ENCODE measurements at regions not wholly inside any gene's neighbourhood (a gene's known extent, or its start where the extent isn't known, plus 50 kb on each side); places are given as distances from the start of the nearest gene placed in this dataset.
"Not testable (repeated sequence)": the region's sequence is repeated elsewhere in the genome, so short reads cannot be mapped to it uniquely, and the experiment has no call there.

DNA sequence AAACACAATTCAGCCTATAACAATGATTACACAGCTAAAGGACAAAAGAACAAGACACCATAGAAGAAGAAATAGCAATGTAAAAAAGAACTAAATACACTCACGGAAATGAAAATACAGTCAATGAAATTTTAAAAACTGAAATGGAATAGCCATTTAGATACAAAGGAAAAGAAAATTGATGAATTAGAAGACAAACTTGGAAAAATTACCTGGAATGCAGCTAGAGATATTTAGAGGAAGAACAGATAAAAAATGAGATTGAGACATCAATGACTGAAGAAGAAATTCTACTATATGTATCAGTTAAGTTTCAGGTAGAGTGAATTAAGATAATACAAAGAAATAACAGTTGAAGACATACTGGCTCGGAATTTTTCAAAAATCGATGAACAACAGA is 430.4 kb upstream of the NR5A2 start:
- Histone ChIP-seq H3K27ac (ENCODE audit: low read depth, low read length) (no peak overlapping the region), H3K36me3 (ENCODE audit: insufficient read depth, low read length) (no peaks in the 10 kb centered on the region), H3K4me1 (ENCODE audit: insufficient read depth, low read length) (no peaks in the 10 kb centered on the region), H3K9me3 (ENCODE audit: low read length) (no peaks in the 10 kb centered on the region), H3K4me3 (ENCODE audit: low read length) (no peak overlapping the region), H3K27me3 (ENCODE audit: insufficient read depth, low read length, poor library complexity, severe bottlenecking) (no peaks in the 10 kb centered on the region)
- peaks cover 3 to 7% (median 5%) of the 10 kb centered on the region in 5 donors for H3K9me3 Mint-ChIP-seq
- no peaks in the 10 kb centered on the region for H3K36me3 Mint-ChIP-seq
- H3K27me3 Mint-ChIP-seq = peaks cover 8 to 29% of the 10 kb centered on the region in 2 donors
- H3K27ac Mint-ChIP-seq = no peak overlapping the region
- ChIA-PET POLR2A (no interaction called here), CTCF (no interaction called here)
- no peak overlapping the region for H3K4me3 Mint-ChIP-seq
- DNase-seq = no peak
- no peaks in the 10 kb centered on the region for H3K4me1 Mint-ChIP-seq

DNA sequence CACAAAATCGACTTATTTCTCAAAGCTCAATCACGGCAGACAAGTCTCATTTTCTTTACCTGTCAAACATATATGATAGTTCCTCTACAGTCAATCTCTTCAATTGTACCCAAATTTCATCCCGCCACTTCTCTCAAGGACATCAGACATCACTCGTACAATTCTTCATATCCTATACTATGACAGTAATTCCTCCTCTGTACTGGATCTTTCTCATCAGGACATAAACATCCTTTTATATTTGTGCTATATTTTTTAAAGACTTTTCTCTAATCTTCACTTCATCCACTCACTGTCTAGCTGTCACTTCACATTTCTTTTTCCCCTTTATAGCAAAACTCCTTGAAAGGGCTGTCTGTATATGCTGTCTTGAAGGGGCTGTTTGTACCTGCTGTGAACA is 419.1 kb upstream of the NR5A2 start:
- CTCF ChIA-PET = no interaction called here
- Mint-ChIP-seq H3K4me1 (no peaks in the 10 kb centered on the region), H3K27me3 (peaks cover 0 to 4% of the 10 kb centered on the region in 2 donors), H3K27ac (no peak overlapping the region), H3K36me3 (no peaks in the 10 kb centered on the region), H3K4me3 (no peak overlapping the region), H3K9me3 (peaks cover 0 to 7% (median 0%) of the 10 kb centered on the region in 5 donors)
- Histone ChIP-seq H3K4me1 (ENCODE audit: insufficient read depth, low read length) (no peaks in the 10 kb centered on the region), H3K27me3 (ENCODE audit: insufficient read depth, low read length, poor library complexity, severe bottlenecking) (no peaks in the 10 kb centered on the region), H3K27ac (ENCODE audit: low read depth, low read length) (no peak overlapping the region), H3K9me3 (ENCODE audit: low read length) (no peaks in the 10 kb centered on the region), H3K36me3 (ENCODE audit: insufficient read depth, low read length) (no peaks in the 10 kb centered on the region), H3K4me3 (ENCODE audit: low read length) (no peak overlapping the region)
- DNase-seq = no peak
- POLR2A ChIA-PET = no interaction called here

GRCh38 chr1:199612976-199613774 is 414.3 kb upstream of the NR5A2 start:
- H3K27me3 Mint-ChIP-seq = peaks cover 0 to 8% of the 10 kb centered on the region in 2 donors
- no peaks in the 10 kb centered on the region for H3K9me3 Mint-ChIP-seq
- H3K27ac Mint-ChIP-seq = no peak overlapping the region
- no peaks in the 10 kb centered on the region for H3K27me3 ChIP-seq (ENCODE audit: insufficient read depth, low read length, poor library complexity, severe bottlenecking)
- H3K36me3 Mint-ChIP-seq = no peaks in the 10 kb centered on the region
- no peak overlapping the region for H3K4me3 Mint-ChIP-seq
- POLR2A ChIA-PET = no interaction called here
- no peak overlapping the region for H3K27ac ChIP-seq (ENCODE audit: low read depth, low read length)
- no peaks in the 10 kb centered on the region for H3K4me1 ChIP-seq (ENCODE audit: insufficient read depth, low read length)
- H3K4me3 ChIP-seq (ENCODE audit: low read length) = no peak overlapping the region
- CTCF ChIA-PET = interaction anchor here (0.6 kb wide), 1 partner anchor 45 kb away, joined by 3 read pairs; no protein-coding TSS in a partner anchor
- H3K36me3 ChIP-seq (ENCODE audit: insufficient read depth, low read length) = no peaks in the 10 kb centered on the region
- H3K9me3 ChIP-seq (ENCODE audit: low read length) = no peaks in the 10 kb centered on the region
- DNase-seq = no peak
- H3K4me1 Mint-ChIP-seq = no peaks in the 10 kb centered on the region

- Mint-ChIP-seq H3K4me1 (no peaks in the 10 kb centered on the region), H3K36me3 (no peaks in the 10 kb centered on the region), H3K4me3 (no peak overlapping the region), H3K27ac (no peak overlapping the region), H3K27me3 (peaks cover 0 to 8% of the 10 kb centered on the region in 2 donors), H3K9me3 (no peaks in the 10 kb centered on the region)
- ChIA-PET CTCF (no interaction called here), POLR2A (no interaction called here)
- no peak overlapping the region for H3K27ac ChIP-seq (ENCODE audit: low read depth, low read length)
- DNase-seq = no peak
- H3K4me1 ChIP-seq (ENCODE audit: insufficient read depth, low read length) = no peaks in the 10 kb centered on the region
- H3K36me3 ChIP-seq (ENCODE audit: insufficient read depth, low read length) = no peaks in the 10 kb centered on the region
- no peak overlapping the region for H3K4me3 ChIP-seq (ENCODE audit: low read length)
- H3K27me3 ChIP-seq (ENCODE audit: insufficient read depth, low read length, poor library complexity, severe bottlenecking) = no peaks in the 10 kb centered on the region
- no peaks in the 10 kb centered on the region for H3K9me3 ChIP-seq (ENCODE audit: low read length)
These were observed 410.6 kb upstream of the NR5A2 start for GRCh38 chr1:199616947-199617346.

DNA sequence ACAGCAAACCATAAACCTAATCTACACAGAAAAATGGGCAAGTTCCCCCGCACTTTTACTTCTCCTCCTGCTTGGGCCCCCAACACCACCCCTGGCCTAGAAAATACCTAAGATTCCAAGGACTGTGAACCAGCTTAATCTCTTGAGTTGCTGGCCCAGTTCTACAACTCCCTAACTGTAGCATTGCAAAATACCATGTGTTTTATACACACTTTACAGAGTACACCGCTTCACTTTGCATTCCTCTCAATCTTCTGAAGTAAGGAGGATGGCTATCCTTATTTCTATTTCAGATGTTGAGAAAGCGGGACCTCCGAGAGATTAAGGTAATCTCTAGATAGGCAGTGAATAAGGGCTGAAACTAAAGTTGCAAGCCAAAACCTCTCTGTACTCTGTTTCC is 408.3 kb upstream of the NR5A2 start:
- Histone ChIP-seq H3K4me1 (ENCODE audit: insufficient read depth, low read length) (no peaks in the 10 kb centered on the region), H3K9me3 (ENCODE audit: low read length) (no peaks in the 10 kb centered on the region), H3K27ac (ENCODE audit: low read depth, low read length) (no peak overlapping the region), H3K36me3 (ENCODE audit: insufficient read depth, low read length) (no peaks in the 10 kb centered on the region), H3K4me3 (ENCODE audit: low read length) (no peak overlapping the region), H3K27me3 (ENCODE audit: insufficient read depth, low read length, poor library complexity, severe bottlenecking) (no peaks in the 10 kb centered on the region)
- H3K36me3 Mint-ChIP-seq = no peaks in the 10 kb centered on the region
- DNase-seq = no peak
- H3K4me1 Mint-ChIP-seq = no peaks in the 10 kb centered on the region
- peaks cover 0 to 11% of the 10 kb centered on the region in 2 donors for H3K27me3 Mint-ChIP-seq
- H3K9me3 Mint-ChIP-seq = no peaks in the 10 kb centered on the region
- CTCF ChIA-PET = no interaction called here
- H3K27ac Mint-ChIP-seq = no peak overlapping the region
- no peak overlapping the region for H3K4me3 Mint-ChIP-seq
- POLR2A ChIA-PET = no interaction called here

DNA sequence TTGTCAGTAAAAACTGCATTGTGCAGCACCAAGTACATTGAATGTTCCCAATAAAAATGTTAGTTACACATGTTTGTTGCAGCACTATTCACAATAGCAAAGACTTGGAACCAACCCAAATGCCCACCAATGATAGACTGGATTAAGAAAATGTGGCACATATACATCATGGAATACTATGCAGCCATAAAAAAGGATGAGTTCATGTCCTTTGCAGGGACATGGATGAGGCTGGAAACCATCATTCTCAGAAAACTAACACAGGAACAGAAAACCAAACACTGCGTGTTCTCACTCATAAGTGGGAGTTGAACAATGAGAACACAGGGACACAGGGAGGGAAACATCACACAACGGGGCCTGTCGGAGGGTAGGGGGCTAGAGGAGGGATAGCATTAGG is 401.3 kb upstream of the NR5A2 start:
- DNase-seq; H3K4me3 ChIP-seq (ENCODE audit: low read length); H3K4me1 Mint-ChIP-seq; H3K36me3 ChIP-seq (ENCODE audit: insufficient read depth, low read length); H3K36me3 Mint-ChIP-seq; POLR2A ChIA-PET; H3K27ac ChIP-seq (ENCODE audit: low read depth, low read length); CTCF ChIA-PET; H3K4me3 Mint-ChIP-seq; H3K4me1 ChIP-seq (ENCODE audit: insufficient read depth, low read length); H3K9me3 ChIP-seq (ENCODE audit: low read length); H3K27me3 ChIP-seq (ENCODE audit: insufficient read depth, low read length, poor library complexity, severe bottlenecking): not testable (repeated sequence)
- peaks cover 0 to 12% (median 6%) of the 10 kb centered on the region in 5 donors for H3K9me3 Mint-ChIP-seq
- H3K27ac Mint-ChIP-seq = peak overlapping the region in 1 of 8 donors; percentile 16
- H3K27me3 Mint-ChIP-seq = peaks cover 0 to 15% of the 10 kb centered on the region in 2 donors

GRCh38 chr1:199629624-199630023 is 397.9 kb upstream of the NR5A2 start:
- Mint-ChIP-seq H3K4me1 (peaks cover 2 to 8% (median 5%) of the 10 kb centered on the region in 3 donors), H3K27ac (no peak overlapping the region), H3K9me3 (peaks cover 0 to 21% (median 4%) of the 10 kb centered on the region in 5 donors), H3K36me3 (no peaks in the 10 kb centered on the region), H3K27me3 (peaks cover 0 to 27% of the 10 kb centered on the region in 2 donors), H3K4me3 (no peak overlapping the region)
- Histone ChIP-seq H3K4me1 (ENCODE audit: insufficient read depth, low read length) (no peaks in the 10 kb centered on the region), H3K9me3 (ENCODE audit: low read length) (no peaks in the 10 kb centered on the region), H3K27me3 (ENCODE audit: insufficient read depth, low read length, poor library complexity, severe bottlenecking) (no peaks in the 10 kb centered on the region), H3K27ac (ENCODE audit: low read depth, low read length) (no peak overlapping the region), H3K4me3 (ENCODE audit: low read length) (no peak overlapping the region), H3K36me3 (ENCODE audit: insufficient read depth, low read length) (no peaks in the 10 kb centered on the region)
- no peak for DNase-seq
- ChIA-PET CTCF (no interaction called here), POLR2A (no interaction called here)

DNA sequence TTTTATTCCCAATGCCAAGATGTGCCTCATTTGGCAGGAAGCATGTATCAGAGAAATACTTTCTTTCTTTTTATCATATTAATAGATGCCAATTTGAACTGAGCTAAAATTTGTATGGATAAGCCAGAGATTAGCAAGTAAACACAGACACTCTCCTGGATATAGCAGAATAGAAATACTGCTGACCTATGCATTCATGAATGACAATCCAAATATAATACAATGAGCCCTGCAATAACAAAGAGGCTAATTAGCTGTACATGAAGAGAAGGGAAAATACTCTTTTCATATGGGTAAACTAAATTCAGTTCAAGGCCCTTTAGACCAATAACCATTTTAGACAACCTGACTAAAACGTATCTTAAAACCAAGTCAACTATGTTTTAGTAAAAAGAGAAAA is 388.1 kb upstream of the NR5A2 start:
- POLR2A ChIA-PET = no interaction called here
- Mint-ChIP-seq H3K27ac (no peak overlapping the region), H3K4me1 (no peaks in the 10 kb centered on the region), H3K9me3 (peaks cover 11 to 17% (median 15%) of the 10 kb centered on the region in 5 donors), H3K4me3 (no peak overlapping the region), H3K36me3 (no peaks in the 10 kb centered on the region), H3K27me3 (peaks cover 9 to 16% of the 10 kb centered on the region in 2 donors)
- CTCF ChIA-PET = no interaction called here
- Histone ChIP-seq H3K27me3 (ENCODE audit: insufficient read depth, low read length, poor library complexity, severe bottlenecking) (no peaks in the 10 kb centered on the region), H3K4me3 (ENCODE audit: low read length) (no peak overlapping the region), H3K9me3 (ENCODE audit: low read length) (no peaks in the 10 kb centered on the region), H3K4me1 (ENCODE audit: insufficient read depth, low read length) (no peaks in the 10 kb centered on the region), H3K36me3 (ENCODE audit: insufficient read depth, low read length) (no peaks in the 10 kb centered on the region), H3K27ac (ENCODE audit: low read depth, low read length) (no peak overlapping the region)
- DNase-seq = no peak

All from CD8-positive, alpha-beta memory T cell (primary cell).